GM12878 (cell line): ENCODE measurements at regions not wholly inside any gene's neighbourhood (a gene's known extent, or its start where the extent isn't known, plus 50 kb on each side); places are given as distances from the start of the nearest gene placed in this dataset.

Source experiments
- ATAC-seq: fragments of 200-7000 bp; cut with Tn5 transposase; 3 replicates; pipeline ENCODE4 v1.9.1; 2020; ENCODE audit warnings: mild to moderate bottlenecking, moderate library complexity
- BruUV-seq: library from RNA; stranded (reverse); fragments of 400-500 nt; replicated peaks from 2 replicates; lab custom pipeline; 2021; lab: Mats Ljungman, UMichigan
- CTCF ChIA-PET: fragments of 300-600 bp; sonication (Branson Sonifier 250); formaldehyde crosslinking; extraction: SDS; loops from one replicate; lab custom pipeline; 2021; ENCODE audit warnings: inconsistent platforms; lab: Yijun Ruan, JAX
- POLR2A ChIA-PET: fragments of 350-600 bp; formaldehyde crosslinking; extraction: SDS; loops from one replicate; lab custom pipeline; 2021; ENCODE audit warnings: inconsistent platforms; lab: Charles Lee
- RAD21 ChIA-PET: fragments of 300-600 bp; sonication (Branson Sonifier 250); formaldehyde crosslinking; loops from one replicate; lab custom pipeline; 2023; ENCODE audit warnings: antibody characterized with exemption; ENCODE audit not compliant: unreplicated experiment; lab: Charles Lee
- SMC1A ChIA-PET: fragments of 300-600 bp; sonication (Branson Sonifier 250); formaldehyde crosslinking; loops from one replicate; lab custom pipeline; 2023; ENCODE audit not compliant: unreplicated experiment, uncharacterized antibody; lab: Charles Lee
- DNase-seq: peaks from one replicate; pipeline ENCODE4 v3.0.0-alpha.2; 2011; ENCODE audit warnings: low read depth, low spot score
- FAIRE-seq: peaks from 3 replicates; lab custom pipeline; 2011; peaks lifted over from hg19 to GRCh38; lab: Jason Lieb, UNC
- H2AFZ ChIP-seq: 2 replicates; pipeline ENCODE4 v1.6.0; 2011; ENCODE audit warnings: low read depth, low read length, control low read depth; ENCODE audit not compliant: control insufficient read depth
- H3K27ac ChIP-seq: 2 replicates; pipeline ENCODE4 v1.5.1; 2011; ENCODE audit warnings: control low read depth; ENCODE audit not compliant: control insufficient read depth, insufficient read depth
- H3K27me3 ChIP-seq, 2 experiments: replicated peaks in 1 of 2; 2 replicates each; pipeline versions ENCODE4 v1.6.0 to v1.6.1; 2011; ENCODE audit warnings: low read length in 1 of 2; ENCODE audit not compliant: control insufficient read depth in 2 of 2, insufficient read depth in 2 of 2
- H3K36me3 ChIP-seq, 2 experiments: 2 replicates each; pipeline ENCODE4 v1.5.1; 2011; ENCODE audit warnings: low read length in 1 of 2; ENCODE audit not compliant: control insufficient read depth in 2 of 2, insufficient read depth in 2 of 2
- H3K4me1 ChIP-seq: 2 replicates; pipeline ENCODE4 v1.6.1; 2011; ENCODE audit warnings: mild to moderate bottlenecking, low read length, moderate library complexity, mixed read lengths; ENCODE audit not compliant: control insufficient read depth, insufficient read depth
- H3K4me2 ChIP-seq: 2 replicates; pipeline ENCODE4 v1.6.0; 2011; ENCODE audit warnings: control low read depth; ENCODE audit not compliant: control insufficient read depth, insufficient read depth
- H3K4me3 ChIP-seq: fragments of 200-600 bp; sonication (generic); 2 replicates; pipeline ENCODE4 v1.5.1; 2016
- H3K79me2 ChIP-seq: 2 replicates; pipeline ENCODE4 v1.6.0; 2011; ENCODE audit warnings: low read length; ENCODE audit not compliant: control insufficient read depth, insufficient read depth
- H3K9ac ChIP-seq: 2 replicates; pipeline ENCODE4 v1.8.0; 2011; ENCODE audit warnings: low read length, control low read depth, mixed read lengths; ENCODE audit not compliant: control insufficient read depth, insufficient read depth
- H3K9me3 ChIP-seq: replicated peaks from 3 replicates; pipeline ENCODE4 v1.5.1; 2011; ENCODE audit warnings: mild to moderate bottlenecking, low read length; ENCODE audit not compliant: control insufficient read depth, insufficient read depth
- H4K20me1 ChIP-seq: 2 replicates; pipeline ENCODE4 v1.6.0; 2011; ENCODE audit not compliant: control insufficient read depth, insufficient read depth
- ASH2L ChIP-seq: fragments of 300-600, 200-600 bp; sonication (generic); IDR thresholded peaks from 2 replicates; pipeline ENCODE4 v1.6.1; 2017; ENCODE audit warnings: low read depth, mild to moderate bottlenecking, borderline replicate concordance
- BACH1 ChIP-seq: fragments of 450-650 bp; IDR thresholded peaks from 2 replicates; pipeline ENCODE4 v1.6.1; 2017; ENCODE audit warnings: mild to moderate bottlenecking, borderline replicate concordance
- BCL11A ChIP-seq: IDR thresholded peaks from 2 replicates; pipeline ENCODE4 v1.6.1; 2011; ENCODE audit warnings: low read depth, low read length
- CHD1 ChIP-seq: IDR thresholded peaks from 2 replicates; pipeline ENCODE4 v1.6.1; 2012; ENCODE audit warnings: low read depth, low read length, improper control_type of control experiment
- EP300 ChIP-seq, 2 experiments: fragments of 150-350 bp in 1 of 2; IDR thresholded peaks; 2 replicates each; pipeline ENCODE4 v1.6.1; 2011 to 2012; ENCODE audit warnings: low read depth in 2 of 2, low read length in 2 of 2, borderline replicate concordance in 1 of 2, improper control_type of control experiment in 1 of 2, inconsistent platforms in 1 of 2; ENCODE audit not compliant: control insufficient read depth in 1 of 2
- GABPA ChIP-seq: IDR thresholded peaks from 2 replicates; pipeline ENCODE4 v1.6.1; 2014; ENCODE audit warnings: antibody characterized with exemption, low read depth, mild to moderate bottlenecking, inconsistent platforms
- HCFC1 ChIP-seq: fragments of 150-350 bp; IDR thresholded peaks from 2 replicates; pipeline ENCODE4 v1.6.1; 2014; ENCODE audit warnings: low read length
- MYC ChIP-seq: IDR thresholded peaks from 2 replicates; pipeline ENCODE4 v1.6.1; 2011; ENCODE audit warnings: mild to moderate bottlenecking, low read length, moderate library complexity, inconsistent platforms; ENCODE audit not compliant: insufficient read depth, insufficient replicate concordance, insufficient read length, severe bottlenecking
- NR2C1 ChIP-seq: fragments of 450-650 bp; IDR thresholded peaks from 2 replicates; pipeline ENCODE4 v1.6.1; 2017; ENCODE audit warnings: antibody characterized with exemption, mild to moderate bottlenecking, moderate library complexity
- TARDBP ChIP-seq: IDR thresholded peaks from 2 replicates; pipeline ENCODE4 v1.6.1; 2016; ENCODE audit warnings: borderline replicate concordance
- WGBS: methylation state at CpG from one replicate; pipeline ENCODE4 v1.1.6; 2016; ENCODE audit warnings: low lambda C conversion rate; ENCODE audit not compliant: insufficient replicate concordance, insufficient coverage; ENCODE audit errors: missing lambda C conversion rate; 5-methylcytosine and 5-hydroxymethylcytosine counted together
- in situ Hi-C: fragments of 300-500 bp; cut with MboI; formaldehyde crosslinking; loops from 9 replicates; pipeline ENCODE4 v1.14.3; 2018; ENCODE audit warnings: mixed read lengths
- intact Hi-C: fragments of 100-400 bp; cut with micrococcal nuclease; formaldehyde crosslinking; loops from one replicate; pipeline ENCODE4 v1.14.2; 2022; ENCODE audit not compliant: unreplicated experiment
- TF ChIP-seq, protein P1 (sequence below): IDR thresholded peaks from 2 replicates; pipeline ENCODE4 v1.6.1; 2011; ENCODE audit warnings: mild to moderate bottlenecking, low read depth, low read length, moderate library complexity; ENCODE audit not compliant: insufficient replicate concordance
- TF ChIP-seq, protein P2 (sequence below): IDR thresholded peaks from 2 replicates; pipeline ENCODE4 v1.6.1; 2012; ENCODE audit warnings: low read depth, low read length, improper control_type of control experiment
- TF ChIP-seq, protein P3 (sequence below): fragments of 450-650 bp; IDR thresholded peaks from 2 replicates; pipeline ENCODE4 v1.6.1; 2017; ENCODE audit warnings: low read depth, mild to moderate bottlenecking, moderate library complexity
- TF ChIP-seq, protein P4 (sequence below): fragments of 450-650 bp; formaldehyde crosslinking; IDR thresholded peaks from 2 replicates; pipeline ENCODE4 v1.5.0; 2022; ENCODE audit warnings: mild to moderate bottlenecking, missing genetic modification characterization
- TF ChIP-seq, protein P5 (sequence below): fragments of 450-650 bp; IDR thresholded peaks from 2 replicates; pipeline ENCODE4 v1.6.1; 2016; ENCODE audit warnings: mild to moderate bottlenecking

DNA sequence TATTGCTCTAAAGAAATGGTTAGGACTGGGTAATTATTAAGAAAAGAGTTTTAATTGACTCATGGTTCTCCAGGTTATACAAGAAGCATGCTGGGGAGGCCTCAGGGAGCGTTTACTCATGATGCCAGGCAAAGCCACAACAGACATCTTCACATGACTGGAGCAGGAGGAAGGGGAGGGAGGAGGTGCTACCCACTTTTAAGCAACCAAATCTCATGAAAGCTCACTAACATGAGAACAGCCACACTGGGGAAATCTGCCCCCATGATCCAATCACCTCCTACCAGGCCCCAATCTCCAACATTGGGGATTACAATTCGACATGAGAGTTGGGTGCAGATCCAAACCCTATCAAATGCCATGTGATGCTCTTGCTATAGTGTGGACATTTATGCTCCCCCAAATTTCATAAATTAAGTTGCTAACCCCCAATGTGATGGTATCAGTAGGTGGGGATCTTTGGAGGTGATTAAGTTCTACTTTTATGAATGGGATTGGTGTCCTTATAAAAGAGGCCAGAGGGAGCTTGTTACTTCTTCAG, 773.6 kb upstream of the CDH10 start:
- DNase-seq (no peak), ATAC-seq (no peak), FAIRE-seq (no peak)
- in situ Hi-C loops (no loop called here), intact Hi-C loops (no loop called here)
- POLR2A ChIA-PET = no interaction called here
- no peak overlapping the region for H3K9ac ChIP-seq
- RAD21 ChIA-PET = no interaction called here
- H3K36me3 ChIP-seq = no peaks in the 10 kb centered on the region
- H4K20me1 ChIP-seq = no peaks in the 10 kb centered on the region
- no TSS peak for BruUV-seq
- H3K9me3 ChIP-seq = no peaks in the 10 kb centered on the region
- no peak overlapping the region for H3K27ac ChIP-seq
- no peak overlapping the region for H3K4me2 ChIP-seq
- H3K79me2 ChIP-seq = no peaks in the 10 kb centered on the region
- no peak overlapping the region for H2AFZ ChIP-seq
- no peaks in the 10 kb centered on the region for H3K4me1 ChIP-seq
- CTCF ChIA-PET = no interaction called here
- no peak overlapping the region for H3K4me3 ChIP-seq
- SMC1A ChIA-PET = no interaction called here
- H3K27me3 ChIP-seq = no peaks in the 10 kb centered on the region
- 3% methylated on average over 2 of the region's 2 CpGs for WGBS
- no peak for TF ChIP-seq EP300 (IDR thresholded peaks at IDR 0.05; ENCODE audit: borderline replicate concordance in 1 of 2, control insufficient read depth in 1 of 2, low read depth in 2 of 2, low read length in 2 of 2)
- no peak for TF ChIP-seq GABPA
- TF ChIP-seq HCFC1 = no peak
- no peak for TF ChIP-seq BCL11A
- TF ChIP-seq ASH2L = no peak
- TF ChIP-seq, protein P1, sequence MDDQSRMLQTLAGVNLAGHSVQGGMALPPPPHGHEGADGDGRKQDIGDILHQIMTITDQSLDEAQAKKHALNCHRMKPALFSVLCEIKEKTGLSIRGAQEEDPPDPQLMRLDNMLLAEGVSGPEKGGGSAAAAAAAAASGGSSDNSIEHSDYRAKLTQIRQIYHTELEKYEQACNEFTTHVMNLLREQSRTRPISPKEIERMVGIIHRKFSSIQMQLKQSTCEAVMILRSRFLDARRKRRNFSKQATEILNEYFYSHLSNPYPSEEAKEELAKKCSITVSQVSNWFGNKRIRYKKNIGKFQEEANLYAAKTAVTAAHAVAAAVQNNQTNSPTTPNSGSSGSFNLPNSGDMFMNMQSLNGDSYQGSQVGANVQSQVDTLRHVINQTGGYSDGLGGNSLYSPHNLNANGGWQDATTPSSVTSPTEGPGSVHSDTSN = no peak
- no peak for TF ChIP-seq BACH1
- no peak for TF ChIP-seq MYC
- TF ChIP-seq, protein P2, sequence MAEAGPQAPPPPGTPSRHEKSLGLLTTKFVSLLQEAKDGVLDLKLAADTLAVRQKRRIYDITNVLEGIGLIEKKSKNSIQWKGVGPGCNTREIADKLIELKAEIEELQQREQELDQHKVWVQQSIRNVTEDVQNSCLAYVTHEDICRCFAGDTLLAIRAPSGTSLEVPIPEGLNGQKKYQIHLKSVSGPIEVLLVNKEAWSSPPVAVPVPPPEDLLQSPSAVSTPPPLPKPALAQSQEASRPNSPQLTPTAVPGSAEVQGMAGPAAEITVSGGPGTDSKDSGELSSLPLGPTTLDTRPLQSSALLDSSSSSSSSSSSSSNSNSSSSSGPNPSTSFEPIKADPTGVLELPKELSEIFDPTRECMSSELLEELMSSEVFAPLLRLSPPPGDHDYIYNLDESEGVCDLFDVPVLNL = no peak
- TF ChIP-seq NR2C1 = no peak
- no peak for TF ChIP-seq CHD1
- TF ChIP-seq, protein P3, sequence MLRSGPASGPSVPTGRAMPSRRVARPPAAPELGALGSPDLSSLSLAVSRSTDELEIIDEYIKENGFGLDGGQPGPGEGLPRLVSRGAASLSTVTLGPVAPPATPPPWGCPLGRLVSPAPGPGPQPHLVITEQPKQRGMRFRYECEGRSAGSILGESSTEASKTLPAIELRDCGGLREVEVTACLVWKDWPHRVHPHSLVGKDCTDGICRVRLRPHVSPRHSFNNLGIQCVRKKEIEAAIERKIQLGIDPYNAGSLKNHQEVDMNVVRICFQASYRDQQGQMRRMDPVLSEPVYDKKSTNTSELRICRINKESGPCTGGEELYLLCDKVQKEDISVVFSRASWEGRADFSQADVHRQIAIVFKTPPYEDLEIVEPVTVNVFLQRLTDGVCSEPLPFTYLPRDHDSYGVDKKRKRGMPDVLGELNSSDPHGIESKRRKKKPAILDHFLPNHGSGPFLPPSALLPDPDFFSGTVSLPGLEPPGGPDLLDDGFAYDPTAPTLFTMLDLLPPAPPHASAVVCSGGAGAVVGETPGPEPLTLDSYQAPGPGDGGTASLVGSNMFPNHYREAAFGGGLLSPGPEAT = no peak
- TF ChIP-seq, protein P4, sequence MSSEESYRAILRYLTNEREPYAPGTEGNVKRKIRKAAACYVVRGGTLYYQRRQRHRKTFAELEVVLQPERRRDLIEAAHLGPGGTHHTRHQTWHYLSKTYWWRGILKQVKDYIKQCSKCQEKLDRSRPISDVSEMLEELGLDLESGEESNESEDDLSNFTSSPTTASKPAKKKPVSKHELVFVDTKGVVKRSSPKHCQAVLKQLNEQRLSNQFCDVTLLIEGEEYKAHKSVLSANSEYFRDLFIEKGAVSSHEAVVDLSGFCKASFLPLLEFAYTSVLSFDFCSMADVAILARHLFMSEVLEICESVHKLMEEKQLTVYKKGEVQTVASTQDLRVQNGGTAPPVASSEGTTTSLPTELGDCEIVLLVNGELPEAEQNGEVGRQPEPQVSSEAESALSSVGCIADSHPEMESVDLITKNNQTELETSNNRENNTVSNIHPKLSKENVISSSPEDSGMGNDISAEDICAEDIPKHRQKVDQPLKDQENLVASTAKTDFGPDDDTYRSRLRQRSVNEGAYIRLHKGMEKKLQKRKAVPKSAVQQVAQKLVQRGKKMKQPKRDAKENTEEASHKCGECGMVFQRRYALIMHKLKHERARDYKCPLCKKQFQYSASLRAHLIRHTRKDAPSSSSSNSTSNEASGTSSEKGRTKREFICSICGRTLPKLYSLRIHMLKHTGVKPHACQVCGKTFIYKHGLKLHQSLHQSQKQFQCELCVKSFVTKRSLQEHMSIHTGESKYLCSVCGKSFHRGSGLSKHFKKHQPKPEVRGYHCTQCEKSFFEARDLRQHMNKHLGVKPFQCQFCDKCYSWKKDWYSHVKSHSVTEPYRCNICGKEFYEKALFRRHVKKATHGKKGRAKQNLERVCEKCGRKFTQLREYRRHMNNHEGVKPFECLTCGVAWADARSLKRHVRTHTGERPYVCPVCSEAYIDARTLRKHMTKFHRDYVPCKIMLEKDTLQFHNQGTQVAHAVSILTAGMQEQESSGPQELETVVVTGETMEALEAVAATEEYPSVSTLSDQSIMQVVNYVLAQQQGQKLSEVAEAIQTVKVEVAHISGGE = no peak
- no peak for TF ChIP-seq TARDBP
- TF ChIP-seq, protein P5, sequence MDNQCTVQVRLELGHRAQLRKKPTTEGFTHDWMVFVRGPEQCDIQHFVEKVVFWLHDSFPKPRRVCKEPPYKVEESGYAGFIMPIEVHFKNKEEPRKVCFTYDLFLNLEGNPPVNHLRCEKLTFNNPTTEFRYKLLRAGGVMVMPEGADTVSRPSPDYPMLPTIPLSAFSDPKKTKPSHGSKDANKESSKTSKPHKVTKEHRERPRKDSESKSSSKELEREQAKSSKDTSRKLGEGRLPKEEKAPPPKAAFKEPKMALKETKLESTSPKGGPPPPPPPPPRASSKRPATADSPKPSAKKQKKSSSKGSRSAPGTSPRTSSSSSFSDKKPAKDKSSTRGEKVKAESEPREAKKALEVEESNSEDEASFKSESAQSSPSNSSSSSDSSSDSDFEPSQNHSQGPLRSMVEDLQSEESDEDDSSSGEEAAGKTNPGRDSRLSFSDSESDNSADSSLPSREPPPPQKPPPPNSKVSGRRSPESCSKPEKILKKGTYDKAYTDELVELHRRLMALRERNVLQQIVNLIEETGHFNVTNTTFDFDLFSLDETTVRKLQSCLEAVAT = no peak
